ENCODE measurements at regions not wholly inside any gene's neighbourhood (a gene's known extent, or its start where the extent isn't known, plus 50 kb on each side); places are given as distances from the start of the nearest gene placed in this dataset.

- DNase-seq = peak in 1 of 2 experiments; percentile 8
Measured at GRCh38 chr3:18847583-18848197, 300.6 kb upstream of the KCNH8 start.

GRCh38 chr3:18843983-18844382 lies 304.3 kb upstream of the KCNH8 start:
- no peaks in the 10 kb centered on the region for H3K27me3 ChIP-seq (replicated peaks; ENCODE audit: control insufficient read depth, insufficient read depth, low read length)
- no peak overlapping the region for H3K27ac Mint-ChIP-seq (ENCODE audit: unreplicated experiment)
- no peak for TF ChIP-seq CTCF (IDR thresholded peaks at IDR 0.05; ENCODE audit: insufficient read depth in 1 of 2, low read depth in 1 of 2, low read length in 1 of 2, severe bottlenecking in 1 of 2, unreplicated experiment in 1 of 2)
- ChIA-PET CTCF (no interaction called here), POLR2A (no interaction called here)
- no peak for DNase-seq
- H3K27me3 Mint-ChIP-seq (ENCODE audit: insufficient read depth, unreplicated experiment) = no peaks in the 10 kb centered on the region
- peaks cover 9% of the 10 kb centered on the region for H3K4me1 Mint-ChIP-seq (ENCODE audit: low read depth, unreplicated experiment)
- BruUV-seq (replicated peaks) = no TSS peak
- H3K4me3 Mint-ChIP-seq (ENCODE audit: unreplicated experiment) = no peak overlapping the region
- H3K9me3 ChIP-seq = no peaks in the 10 kb centered on the region
- no peaks in the 10 kb centered on the region for H3K9me3 Mint-ChIP-seq (ENCODE audit: unreplicated experiment)
- H3K4me1 ChIP-seq = peaks cover 40% of the 10 kb centered on the region
- intact Hi-C loops (cut with micrococcal nuclease; ENCODE audit: unreplicated experiment) = no loop called here
- no peaks in the 10 kb centered on the region for H3K36me3 Mint-ChIP-seq (ENCODE audit: insufficient read depth, unreplicated experiment)
- H3K4me3 ChIP-seq (ENCODE audit: low read depth, low read length) = no peak overlapping the region
- H3K36me3 ChIP-seq (ENCODE audit: control insufficient read depth, insufficient read depth, low read length) = no peaks in the 10 kb centered on the region

More at GRCh38 chr3:18847583-18848197, 300.6 kb upstream of the KCNH8 start:
- intact Hi-C loops (cut with micrococcal nuclease; ENCODE audit: unreplicated experiment) = loop anchor here (1.0 kb wide), 2 partner anchors 141 to 183 kb away; no protein-coding TSS in a partner anchor
- Mint-ChIP-seq H3K27me3 (ENCODE audit: insufficient read depth, unreplicated experiment) (no peaks in the 10 kb centered on the region), H3K4me3 (ENCODE audit: unreplicated experiment) (no peak overlapping the region), H3K36me3 (ENCODE audit: insufficient read depth, unreplicated experiment) (no peaks in the 10 kb centered on the region), H3K27ac (ENCODE audit: unreplicated experiment) (no peak overlapping the region), H3K4me1 (ENCODE audit: low read depth, unreplicated experiment) (no peaks in the 10 kb centered on the region), H3K9me3 (ENCODE audit: unreplicated experiment) (no peaks in the 10 kb centered on the region)
- Histone ChIP-seq H3K27me3 (replicated peaks; ENCODE audit: control insufficient read depth, insufficient read depth, low read length) (no peaks in the 10 kb centered on the region), H3K4me1 (0 out of 2 replicates have a peak, but pooled peaks cover 9% of the 10 kb centered on the region), H3K36me3 (ENCODE audit: control insufficient read depth, insufficient read depth, low read length) (no peaks in the 10 kb centered on the region), H3K9me3 (no peaks in the 10 kb centered on the region), H3K4me3 (ENCODE audit: low read depth, low read length) (no peak overlapping the region)
- no TSS peak for BruUV-seq (replicated peaks)
- POLR2A ChIA-PET = no interaction called here
- CTCF ChIA-PET = interaction anchor here (0.6 kb wide), 1 partner anchor 820 kb away, joined by 3 read pairs; no protein-coding TSS in a partner anchor
- peak in 1 of 2 experiments; percentile 25 for TF ChIP-seq CTCF (IDR thresholded peaks at IDR 0.05; ENCODE audit: insufficient read depth in 1 of 2, low read depth in 1 of 2, low read length in 1 of 2, severe bottlenecking in 1 of 2, unreplicated experiment in 1 of 2)

- Histone ChIP-seq H3K4me1 (peaks cover 48% of the 10 kb centered on the region), H3K27me3 (replicated peaks; ENCODE audit: control insufficient read depth, insufficient read depth, low read length) (no peaks in the 10 kb centered on the region), H3K4me3 (ENCODE audit: low read depth, low read length) (no peak overlapping the region), H3K9me3 (no peaks in the 10 kb centered on the region), H3K36me3 (ENCODE audit: control insufficient read depth, insufficient read depth, low read length) (no peaks in the 10 kb centered on the region)
- intact Hi-C loops (cut with micrococcal nuclease; ENCODE audit: unreplicated experiment) = no loop called here
- ChIA-PET CTCF (no interaction called here), POLR2A (no interaction called here)
- Mint-ChIP-seq H3K27ac (ENCODE audit: unreplicated experiment) (no peak overlapping the region), H3K4me3 (ENCODE audit: unreplicated experiment) (no peak overlapping the region), H3K27me3 (ENCODE audit: insufficient read depth, unreplicated experiment) (no peaks in the 10 kb centered on the region), H3K9me3 (ENCODE audit: unreplicated experiment) (no peaks in the 10 kb centered on the region), H3K36me3 (ENCODE audit: insufficient read depth, unreplicated experiment) (no peaks in the 10 kb centered on the region), H3K4me1 (ENCODE audit: low read depth, unreplicated experiment) (peaks cover 17% of the 10 kb centered on the region)
- no TSS peak for BruUV-seq (replicated peaks)
- TF ChIP-seq CTCF (IDR thresholded peaks at IDR 0.05; ENCODE audit: insufficient read depth in 1 of 2, low read depth in 1 of 2, low read length in 1 of 2, severe bottlenecking in 1 of 2, unreplicated experiment in 1 of 2) = no peak
- DNase-seq = no peak
Measured at GRCh38 chr3:18843188-18843587, 305.1 kb upstream of the KCNH8 start.

Measured in Caco-2 (cell line).